ENCODE measurements at regions not wholly inside any gene's neighbourhood (a gene's known extent, or its start where the extent isn't known, plus 50 kb on each side); places are given as distances from the start of the nearest gene placed in this dataset.

DNA sequence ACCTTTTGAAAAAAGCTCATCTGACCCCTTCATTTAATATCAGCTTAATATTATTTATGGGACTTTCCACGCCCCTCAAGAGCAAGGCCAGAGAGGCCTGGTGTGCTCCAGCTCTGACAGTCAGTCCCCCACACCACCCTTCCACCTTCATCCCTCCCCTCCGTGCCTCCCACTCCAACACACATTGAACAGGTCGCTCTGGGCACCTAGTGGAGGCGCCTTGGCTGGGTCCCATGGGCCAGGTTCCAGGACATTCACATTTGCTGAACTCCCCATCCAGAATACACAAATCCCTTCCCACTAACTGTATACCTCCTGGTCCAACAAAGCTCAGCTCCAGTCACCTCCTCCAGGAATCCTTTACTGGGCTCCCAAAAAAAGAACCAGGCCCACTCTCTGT lies 137.5 kb downstream of the BCOR start:
- no peak for TF ChIP-seq EZH2 (IDR thresholded peaks at IDR 0.05)
- TF ChIP-seq, protein P1, sequence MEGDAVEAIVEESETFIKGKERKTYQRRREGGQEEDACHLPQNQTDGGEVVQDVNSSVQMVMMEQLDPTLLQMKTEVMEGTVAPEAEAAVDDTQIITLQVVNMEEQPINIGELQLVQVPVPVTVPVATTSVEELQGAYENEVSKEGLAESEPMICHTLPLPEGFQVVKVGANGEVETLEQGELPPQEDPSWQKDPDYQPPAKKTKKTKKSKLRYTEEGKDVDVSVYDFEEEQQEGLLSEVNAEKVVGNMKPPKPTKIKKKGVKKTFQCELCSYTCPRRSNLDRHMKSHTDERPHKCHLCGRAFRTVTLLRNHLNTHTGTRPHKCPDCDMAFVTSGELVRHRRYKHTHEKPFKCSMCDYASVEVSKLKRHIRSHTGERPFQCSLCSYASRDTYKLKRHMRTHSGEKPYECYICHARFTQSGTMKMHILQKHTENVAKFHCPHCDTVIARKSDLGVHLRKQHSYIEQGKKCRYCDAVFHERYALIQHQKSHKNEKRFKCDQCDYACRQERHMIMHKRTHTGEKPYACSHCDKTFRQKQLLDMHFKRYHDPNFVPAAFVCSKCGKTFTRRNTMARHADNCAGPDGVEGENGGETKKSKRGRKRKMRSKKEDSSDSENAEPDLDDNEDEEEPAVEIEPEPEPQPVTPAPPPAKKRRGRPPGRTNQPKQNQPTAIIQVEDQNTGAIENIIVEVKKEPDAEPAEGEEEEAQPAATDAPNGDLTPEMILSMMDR (IDR thresholded peaks at IDR 0.05 in 2 of 3, conservative IDR thresholded peaks at IDR 0.05 in 1 of 3; ENCODE audit: borderline replicate concordance in 1 of 3, insufficient read depth in 1 of 3, low read depth in 2 of 3, low read length in 2 of 3) = no peak
- TF ChIP-seq POLR2AphosphoS5 (IDR thresholded peaks at IDR 0.05; ENCODE audit: low read depth, low read length) = no peak

All from HCT116 (cell line).